Left lung (tissue), 4 donors: ENCODE measurements at regions not wholly inside any gene's neighbourhood (a gene's known extent, or its start where the extent isn't known, plus 50 kb on each side); places are given as distances from the start of the nearest gene placed in this dataset.

Experiments used
- ATAC-seq: fragments of 200-7000 bp; cut with Tn5 transposase; one replicate; pipeline ENCODE4 v1.9.1; 2020; ENCODE audit warnings: moderate library complexity
- DNase-seq, 4 donors: peaks; one replicate each; pipeline ENCODE4 v3.0.0-alpha.2; 2013 to 2020
- H3K27ac ChIP-seq, 2 donors: fragments of 200-600 bp; sonication (generic) in 1 of 2; one replicate each; pipeline versions ENCODE4 v1.5.0 to v1.8.0; 2020 to 2021
- H3K27me3 ChIP-seq, 2 donors: fragments of 200-600 bp; sonication (generic) in 1 of 2; one replicate each; pipeline versions ENCODE4 v1.5.0 to v1.8.0; 2020 to 2021
- H3K36me3 ChIP-seq, 2 donors: fragments of 200-600 bp; sonication (generic) in 1 of 2; one replicate each; pipeline versions ENCODE4 v1.5.0 to v1.8.0; 2020 to 2021
- H3K4me1 ChIP-seq, 2 donors: fragments of 200-600 bp; one replicate each; pipeline ENCODE4 v1.8.0; 2021
- H3K4me3 ChIP-seq, 2 donors: fragments of 200-600 bp; sonication (generic) in 1 of 2; one replicate each; pipeline versions ENCODE4 v1.5.0 to v1.8.0; 2020 to 2021; ENCODE audit warnings: mild to moderate bottlenecking in 1 of 2
- H3K9me3 ChIP-seq, 2 donors: fragments of 200-600 bp; sonication (generic) in 1 of 2; one replicate each; pipeline versions ENCODE4 v1.5.0 to v1.8.0; 2020 to 2021
- intact Hi-C, 2 donors: fragments of 100-400 bp; cut with DNase I; formaldehyde crosslinking; loops; one replicate each; pipeline versions ENCODE4 v1.11.2 to v1.14.2; 2022
- TF ChIP-seq, protein P1 (sequence below), 2 donors: fragments of 200-600 bp; sonication (generic) in 1 of 2; IDR thresholded peaks; one replicate each; pipeline versions ENCODE4 v1.5.0 to v1.8.0; 2021; ENCODE audit warnings: antibody characterized with exemption in 2 of 2
- donor health status: DM: no; HTN: yes; CAD: no.
- donor health status: DM: no; HTN: no; CAD: no.

GRCh38 chr15:69780374-69780773, 317.3 kb downstream of the TLE3 start:
- Histone ChIP-seq H3K27ac (no peak overlapping the region), H3K27me3 (peaks cover 0 to 6% of the 10 kb centered on the region in 2 donors), H3K4me1 (peaks cover 0 to 15% of the 10 kb centered on the region in 2 donors), H3K36me3 (no peaks in the 10 kb centered on the region), H3K4me3 (no peak overlapping the region), H3K9me3 (no peaks in the 10 kb centered on the region)
- TF ChIP-seq, protein P1, sequence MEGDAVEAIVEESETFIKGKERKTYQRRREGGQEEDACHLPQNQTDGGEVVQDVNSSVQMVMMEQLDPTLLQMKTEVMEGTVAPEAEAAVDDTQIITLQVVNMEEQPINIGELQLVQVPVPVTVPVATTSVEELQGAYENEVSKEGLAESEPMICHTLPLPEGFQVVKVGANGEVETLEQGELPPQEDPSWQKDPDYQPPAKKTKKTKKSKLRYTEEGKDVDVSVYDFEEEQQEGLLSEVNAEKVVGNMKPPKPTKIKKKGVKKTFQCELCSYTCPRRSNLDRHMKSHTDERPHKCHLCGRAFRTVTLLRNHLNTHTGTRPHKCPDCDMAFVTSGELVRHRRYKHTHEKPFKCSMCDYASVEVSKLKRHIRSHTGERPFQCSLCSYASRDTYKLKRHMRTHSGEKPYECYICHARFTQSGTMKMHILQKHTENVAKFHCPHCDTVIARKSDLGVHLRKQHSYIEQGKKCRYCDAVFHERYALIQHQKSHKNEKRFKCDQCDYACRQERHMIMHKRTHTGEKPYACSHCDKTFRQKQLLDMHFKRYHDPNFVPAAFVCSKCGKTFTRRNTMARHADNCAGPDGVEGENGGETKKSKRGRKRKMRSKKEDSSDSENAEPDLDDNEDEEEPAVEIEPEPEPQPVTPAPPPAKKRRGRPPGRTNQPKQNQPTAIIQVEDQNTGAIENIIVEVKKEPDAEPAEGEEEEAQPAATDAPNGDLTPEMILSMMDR (IDR thresholded peaks at IDR 0.05), result no peak
- intact Hi-C loops, result no loop called here
- DNase-seq (peak in 1 of 4 donors; percentile 30), ATAC-seq (no peak)

DNA sequence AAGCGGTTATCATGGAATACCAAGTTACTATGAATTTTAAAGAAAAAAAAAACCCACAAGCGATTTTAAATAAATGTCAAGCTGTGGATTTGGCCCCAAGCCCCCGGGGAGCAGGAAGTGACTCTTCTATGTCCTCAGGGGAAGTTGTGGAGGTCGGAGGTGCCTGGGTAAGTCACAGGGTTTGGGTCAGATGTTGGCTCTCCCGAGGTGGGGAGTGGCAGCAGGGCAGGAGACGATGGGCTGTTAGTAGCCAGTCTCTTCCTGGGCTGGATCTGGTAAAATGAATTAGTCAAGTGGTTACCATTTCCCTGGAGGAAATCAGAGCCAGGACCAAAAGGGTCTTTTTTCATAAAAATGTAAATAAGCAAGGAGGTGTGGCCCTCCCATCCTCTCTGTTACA, 316.7 kb downstream of the TLE3 start:
- no peak for ATAC-seq
- intact Hi-C loops, result no loop called here

GRCh38 chr15:69781411-69782125, 316.1 kb downstream of the TLE3 start:
- no peak overlapping the region for H3K4me3 ChIP-seq
- no peak for DNase-seq
- TF ChIP-seq, protein P1 (IDR thresholded peaks at IDR 0.05), result no peak
- H3K36me3 ChIP-seq, result no peaks in the 10 kb centered on the region
- ATAC-seq, result no peak
- H3K9me3 ChIP-seq, result no peaks in the 10 kb centered on the region
- intact Hi-C loops, result no loop called here
- H3K27me3 ChIP-seq, result peaks cover 0 to 6% of the 10 kb centered on the region in 2 donors
- peaks cover 0 to 15% of the 10 kb centered on the region in 2 donors for H3K4me1 ChIP-seq
- no peak overlapping the region for H3K27ac ChIP-seq

More for the DNA sequence above, 316.7 kb downstream of the TLE3 start:
- TF ChIP-seq, protein P1 (IDR thresholded peaks at IDR 0.05), result no peak
- H3K9me3 ChIP-seq, result no peaks in the 10 kb centered on the region
- DNase-seq, result no peak
- H3K4me1 ChIP-seq, result peaks cover 0 to 15% of the 10 kb centered on the region in 2 donors
- H3K27ac ChIP-seq, result no peak overlapping the region
- no peaks in the 10 kb centered on the region for H3K36me3 ChIP-seq
- H3K4me3 ChIP-seq, result no peak overlapping the region
- peaks cover 0 to 6% of the 10 kb centered on the region in 2 donors for H3K27me3 ChIP-seq

- TF ChIP-seq, protein P1 (IDR thresholded peaks at IDR 0.05), result no peak
- H3K4me1 ChIP-seq, result peaks cover 0 to 15% of the 10 kb centered on the region in 2 donors
- no peak for DNase-seq
- peaks cover 0 to 6% of the 10 kb centered on the region in 2 donors for H3K27me3 ChIP-seq
- no peak overlapping the region for H3K4me3 ChIP-seq
- H3K9me3 ChIP-seq, result no peaks in the 10 kb centered on the region
- no peaks in the 10 kb centered on the region for H3K36me3 ChIP-seq
- intact Hi-C loops, result no loop called here
- no peak overlapping the region for H3K27ac ChIP-seq
- no peak for ATAC-seq
Observed at GRCh38 chr15:69782139-69782658, 315.5 kb downstream of the TLE3 start.

- peaks cover 0 to 6% of the 10 kb centered on the region in 2 donors for H3K27me3 ChIP-seq
- H3K36me3 ChIP-seq, result no peaks in the 10 kb centered on the region
- peaks cover 0 to 15% of the 10 kb centered on the region in 2 donors for H3K4me1 ChIP-seq
- ATAC-seq (no peak), DNase-seq (peak in 1 of 4 donors; percentile 24)
- no peak overlapping the region for H3K4me3 ChIP-seq
- TF ChIP-seq, protein P1 (IDR thresholded peaks at IDR 0.05), result no peak
- intact Hi-C loops, result no loop called here
- no peaks in the 10 kb centered on the region for H3K9me3 ChIP-seq
- no peak overlapping the region for H3K27ac ChIP-seq
Observed at GRCh38 chr15:69782809-69783208, 314.9 kb downstream of the TLE3 start.
